ENCODE measurements at regions not wholly inside any gene's neighbourhood (a gene's known extent, or its start where the extent isn't known, plus 50 kb on each side); places are given as distances from the start of the nearest gene placed in this dataset.

- TF ChIP-seq POLR2A (IDR thresholded peaks at IDR 0.05): no peak
- TF ChIP-seq CTCF (IDR thresholded peaks at IDR 0.05): no peak
Observed at GRCh38 chr4:117577686-117578311, 456.5 kb upstream of the NDST3 start.
